B cell (primary cell): ENCODE measurements at regions not wholly inside any gene's neighbourhood (a gene's known extent, or its start where the extent isn't known, plus 50 kb on each side); places are given as distances from the start of the nearest gene placed in this dataset.

Experiments used
- ATAC-seq: fragments of 200-7000 bp; cut with Tn5 transposase; one replicate; pipeline ENCODE4 v1.10.0; 2021; ENCODE audit warnings: low read depth, mild to moderate bottlenecking, moderate number of reproducible peaks, moderate library complexity
- CTCF ChIA-PET: fragments of 350-600 bp; sonication (Branson Sonifier 250); formaldehyde crosslinking; loops from one replicate; lab custom pipeline; 2021; ENCODE audit warnings: antibody characterized with exemption, inconsistent platforms; lab: Charles Lee
- POLR2A ChIA-PET: fragments of 350-600 bp; sonication (Branson Sonifier 250); formaldehyde crosslinking; loops from one replicate; lab custom pipeline; 2021; ENCODE audit warnings: antibody characterized with exemption; lab: Charles Lee
- DNase-seq: peaks from one replicate; pipeline ENCODE4 v3.0.0; 2013
- H2AFZ ChIP-seq: 2 replicates; pipeline ENCODE4 v1.6.1; 2012; ENCODE audit warnings: mild to moderate bottlenecking, low read depth, low read length; ENCODE audit not compliant: insufficient read depth, poor library complexity, severe bottlenecking
- H3K27ac ChIP-seq, 2 donors: 1 replicate in 1 of 2; 2 replicates in 1 of 2; pipeline ENCODE4 v1.5.1; 2012 to 2013; ENCODE audit warnings: low read length in 2 of 2, mild to moderate bottlenecking in 2 of 2, moderate library complexity in 1 of 2
- H3K27me3 ChIP-seq, 4 experiments: fragments of 200-600 bp in 1 of 4; sonication (generic) in 1 of 4; replicated peaks in 1 of 4; 1 replicate in 2 of 4; 2 replicates in 2 of 4; pipeline versions ENCODE4 v1.6.1 to v1.7.0; 2013 to 2016; ENCODE audit warnings: low read length in 3 of 4, mild to moderate bottlenecking in 2 of 4, mixed read lengths in 1 of 4, moderate library complexity in 1 of 4; ENCODE audit not compliant: insufficient read depth in 4 of 4, control insufficient read depth in 3 of 4; ENCODE audit errors: control extremely low read depth in 1 of 4
- H3K36me3 ChIP-seq, 2 experiments: replicated peaks in 1 of 2; 1 replicate in 1 of 2; 2 replicates in 1 of 2; pipeline versions ENCODE4 v1.6.1 to v1.7.1; 2013; ENCODE audit warnings: low read length in 1 of 2; ENCODE audit not compliant: insufficient read depth in 2 of 2, control insufficient read depth in 1 of 2; ENCODE audit errors: control extremely low read depth in 1 of 2, extremely low read depth in 1 of 2
- H3K4me1 ChIP-seq, 2 donors: fragments of 200-600 bp in 1 of 2; sonication (generic) in 1 of 2; 1 replicate in 1 of 2; 2 replicates in 1 of 2; pipeline versions ENCODE4 v1.5.1 to v1.6.1; 2013 to 2017; ENCODE audit warnings: low read length in 2 of 2; ENCODE audit not compliant: control insufficient read depth in 2 of 2, insufficient read depth in 2 of 2
- H3K4me2 ChIP-seq: replicated peaks from 2 replicates; pipeline ENCODE3; 2012; ENCODE audit warnings: mild to moderate bottlenecking, low read depth, low read length; ENCODE audit not compliant: poor library complexity, severe bottlenecking
- H3K4me3 ChIP-seq, 5 experiments: fragments of 200-600 bp in 1 of 5; sonication (generic) in 1 of 5; 1 replicate in 3 of 5; 2 replicates in 2 of 5; pipeline versions ENCODE4 v1.5.1 to v1.7.0; 2011 to 2016; ENCODE audit warnings: low read length in 4 of 5, mild to moderate bottlenecking in 4 of 5, low read depth in 2 of 5, control low read depth in 1 of 5, moderate library complexity in 1 of 5; ENCODE audit not compliant: insufficient read depth in 1 of 5; ENCODE audit errors: control extremely low read depth in 1 of 5, extremely low read depth in 1 of 5
- H3K79me2 ChIP-seq: fragments of 200-600 bp; sonication (generic); one replicate; pipeline ENCODE4 v1.6.0; 2016; ENCODE audit warnings: low read length; ENCODE audit not compliant: control insufficient read depth, insufficient read depth
- H3K9ac ChIP-seq: fragments of 200-600 bp; sonication (generic); 2 replicates; pipeline ENCODE4 v1.6.1; 2017; ENCODE audit warnings: mild to moderate bottlenecking, low read length, moderate library complexity
- H3K9me3 ChIP-seq, 3 donors: one replicate each; pipeline versions ENCODE4 v1.6.1 to v1.7.1; 2013; ENCODE audit warnings: low read length in 2 of 3; ENCODE audit not compliant: control insufficient read depth in 2 of 3, insufficient read depth in 1 of 3; ENCODE audit errors: control extremely low read depth in 1 of 3
- H4K20me1 ChIP-seq: 2 replicates; pipeline ENCODE4 v1.6.0; 2012; ENCODE audit warnings: mild to moderate bottlenecking, low read length; ENCODE audit not compliant: insufficient read depth, control insufficient read depth, poor library complexity, severe bottlenecking
- H3K27ac Mint-ChIP-seq: one replicate; pipeline ENCODE4 v1.8.0; 2021; ENCODE audit warnings: mixed read lengths
- H3K27me3 Mint-ChIP-seq: one replicate; pipeline ENCODE4 v1.8.0; 2021; ENCODE audit warnings: mixed read lengths
- H3K4me1 Mint-ChIP-seq: one replicate; pipeline ENCODE4 v1.8.0; 2021; ENCODE audit warnings: mixed read lengths
- H3K4me3 Mint-ChIP-seq: one replicate; pipeline ENCODE4 v1.8.0; 2021; ENCODE audit warnings: mixed read lengths
- H3K9me3 Mint-ChIP-seq: one replicate; pipeline ENCODE4 v1.8.0; 2022; ENCODE audit warnings: mixed read lengths; ENCODE audit not compliant: insufficient read depth
- EZH2 ChIP-seq: IDR thresholded peaks from 2 replicates; pipeline ENCODE4 v1.6.1; 2012; ENCODE audit warnings: borderline replicate concordance, low read depth, mild to moderate bottlenecking, moderate library complexity, low read length; ENCODE audit not compliant: insufficient read depth, poor library complexity, severe bottlenecking
- whole genome bisulfite sequencing: methylation state at CpG from one replicate; pipeline ENCODE4 v1.1.5; 2013; ENCODE audit warnings: missing lambda C conversion rate; ENCODE audit not compliant: insufficient coverage; 5-methylcytosine and 5-hydroxymethylcytosine counted together
- intact Hi-C: fragments of 100-400 bp; cut with micrococcal nuclease; formaldehyde crosslinking; loops from one replicate; pipeline ENCODE4 v1.10.0; 2022
- TF ChIP-seq, protein P1 (sequence below): fragments of 200-600 bp; IDR thresholded peaks from one replicate; pipeline ENCODE4 v1.8.0; 2022; ENCODE audit warnings: antibody characterized with exemption, mild to moderate bottlenecking

- Histone ChIP-seq H3K9me3 (no peaks in the 10 kb centered on the region), H3K27me3 (no peaks in the 10 kb centered on the region), H3K9ac (no peak overlapping the region), H3K79me2 (no peaks in the 10 kb centered on the region), H3K27ac (no peak overlapping the region), H4K20me1 (no peaks in the 10 kb centered on the region), H3K36me3 (no peaks in the 10 kb centered on the region), H3K4me2 (no peak overlapping the region), H2AFZ (no peak overlapping the region), H3K4me3 (no peak overlapping the region), H3K4me1 (no peaks in the 10 kb centered on the region)
- Mint-ChIP-seq H3K27ac (no peak overlapping the region), H3K27me3 (no peaks in the 10 kb centered on the region), H3K4me1 (no peaks in the 10 kb centered on the region), H3K4me3 (no peak overlapping the region), H3K9me3 (no peaks in the 10 kb centered on the region)
- intact Hi-C loops, result no loop called here
- no peak for DNase-seq
- ChIA-PET POLR2A (no interaction called here), CTCF (no interaction called here)
- WGBS, result no CpG with 5 or more reads among the region's 6 CpGs
- ATAC-seq, result no peak
- no peak for TF ChIP-seq EZH2
- TF ChIP-seq, protein P1, sequence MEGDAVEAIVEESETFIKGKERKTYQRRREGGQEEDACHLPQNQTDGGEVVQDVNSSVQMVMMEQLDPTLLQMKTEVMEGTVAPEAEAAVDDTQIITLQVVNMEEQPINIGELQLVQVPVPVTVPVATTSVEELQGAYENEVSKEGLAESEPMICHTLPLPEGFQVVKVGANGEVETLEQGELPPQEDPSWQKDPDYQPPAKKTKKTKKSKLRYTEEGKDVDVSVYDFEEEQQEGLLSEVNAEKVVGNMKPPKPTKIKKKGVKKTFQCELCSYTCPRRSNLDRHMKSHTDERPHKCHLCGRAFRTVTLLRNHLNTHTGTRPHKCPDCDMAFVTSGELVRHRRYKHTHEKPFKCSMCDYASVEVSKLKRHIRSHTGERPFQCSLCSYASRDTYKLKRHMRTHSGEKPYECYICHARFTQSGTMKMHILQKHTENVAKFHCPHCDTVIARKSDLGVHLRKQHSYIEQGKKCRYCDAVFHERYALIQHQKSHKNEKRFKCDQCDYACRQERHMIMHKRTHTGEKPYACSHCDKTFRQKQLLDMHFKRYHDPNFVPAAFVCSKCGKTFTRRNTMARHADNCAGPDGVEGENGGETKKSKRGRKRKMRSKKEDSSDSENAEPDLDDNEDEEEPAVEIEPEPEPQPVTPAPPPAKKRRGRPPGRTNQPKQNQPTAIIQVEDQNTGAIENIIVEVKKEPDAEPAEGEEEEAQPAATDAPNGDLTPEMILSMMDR, result no peak
Measured at GRCh38 chr4:181166742-181167399, 1076.3 kb upstream of the TENM3 start.

DNA sequence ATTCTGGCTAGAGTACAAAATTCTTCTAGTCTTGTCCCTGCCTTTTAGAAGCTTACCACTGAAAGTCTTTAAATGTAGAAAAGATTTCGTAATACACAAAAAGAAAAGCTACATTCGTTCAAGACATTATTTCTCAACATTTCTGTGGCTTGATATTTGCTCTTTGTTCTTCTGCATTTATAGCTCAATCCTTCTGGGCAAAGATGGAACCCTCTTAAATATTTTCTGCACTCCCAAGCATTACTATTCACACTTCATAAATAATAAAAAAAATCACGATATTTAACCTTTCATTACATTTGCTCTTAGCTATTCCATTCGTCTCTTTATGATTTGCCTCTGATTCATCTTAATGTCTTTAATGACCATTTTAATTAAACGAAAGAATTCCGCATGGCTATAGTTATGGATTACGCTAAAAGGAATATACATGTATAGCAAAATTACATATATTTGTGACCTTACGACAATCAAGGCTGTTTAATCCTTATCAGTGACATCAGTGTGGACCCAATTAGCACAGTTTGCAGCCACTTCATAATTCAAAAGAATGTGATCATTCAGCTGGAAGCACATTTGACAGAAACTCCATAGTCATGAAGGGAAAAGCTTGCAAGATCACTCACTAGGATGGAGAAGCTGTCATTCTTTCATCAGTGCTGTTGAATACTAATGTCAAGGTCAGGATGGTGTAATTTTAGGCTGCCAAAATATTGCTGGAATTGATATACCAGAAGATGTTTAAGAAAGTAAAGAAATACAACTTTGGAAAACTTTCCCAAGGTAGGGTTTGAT, 1075.0 kb upstream of the TENM3 start:
- Mint-ChIP-seq H3K4me3 (no peak overlapping the region), H3K4me1 (no peaks in the 10 kb centered on the region), H3K9me3 (no peaks in the 10 kb centered on the region), H3K27me3 (no peaks in the 10 kb centered on the region), H3K27ac (no peak overlapping the region)
- Histone ChIP-seq H3K4me1 (no peaks in the 10 kb centered on the region), H3K79me2 (no peaks in the 10 kb centered on the region), H3K4me3 (no peak overlapping the region), H3K9me3 (no peaks in the 10 kb centered on the region), H3K36me3 (no peaks in the 10 kb centered on the region), H2AFZ (no peak overlapping the region), H3K27ac (no peak overlapping the region), H4K20me1 (no peaks in the 10 kb centered on the region), H3K4me2 (no peak overlapping the region), H3K9ac (no peak overlapping the region), H3K27me3 (no peaks in the 10 kb centered on the region)
- CTCF ChIA-PET, result interaction anchor here (0.7 kb wide), 1 partner anchor 25 kb away, joined by 3 read pairs; no protein-coding TSS in a partner anchor
- ATAC-seq (no peak), DNase-seq (no peak)
- WGBS, result 80% methylated on average over 3 of the region's 8 CpGs
- intact Hi-C loops, result no loop called here
- POLR2A ChIA-PET, result no interaction called here
- no peak for TF ChIP-seq EZH2
- TF ChIP-seq, protein P1, result no peak
